ENCODE measurements at regions not wholly inside any gene's neighbourhood (a gene's known extent, or its start where the extent isn't known, plus 50 kb on each side); places are given as distances from the start of the nearest gene placed in this dataset.

GRCh38 chr3:34066999-34067398 is 268.6 kb downstream of the PDCD6IP start (continued):
- TF ChIP-seq ZBTB11 (CRISPR knock-in tag; IDR thresholded peaks at IDR 0.05) (no peak), HDGF (IDR thresholded peaks at IDR 0.05) (no peak)

- BruUV-seq (replicated peaks): no TSS peak
- H3K4me1 ChIP-seq (ENCODE audit: control insufficient read depth, insufficient read depth, low read length): peaks cover 17% of the 10 kb centered on the region
- TF ChIP-seq IKZF2 (IDR thresholded peaks at IDR 0.05) (0 out of 4 replicates have a peak, but pooled peaks of 1 of the 2 experiments have one; percentile 24), ZNF592 (IDR thresholded peaks at IDR 0.05) (no peak), SREBF2 (IDR thresholded peaks at IDR 0.05; ENCODE audit: low read length) (no peak), MEF2B (IDR thresholded peaks at IDR 0.05; ENCODE audit: partially characterized antibody, poor library complexity, severe bottlenecking) (peak; percentile 84), USF1 (IDR thresholded peaks at IDR 0.05; ENCODE audit: borderline replicate concordance, extremely low read length, insufficient read depth, low read depth, low read length) (no peak), LARP7 (IDR thresholded peaks at IDR 0.05) (no peak), HDGF (IDR thresholded peaks at IDR 0.05) (no peak), RUNX3 (IDR thresholded peaks at IDR 0.05; ENCODE audit: low read length) (peak; percentile 59), BMI1 (IDR thresholded peaks at IDR 0.05; ENCODE audit: borderline replicate concordance) (0 out of 2 replicates have a peak, but pooled peaks have one; percentile 25), BHLHE40 (IDR thresholded peaks at IDR 0.05; ENCODE audit: borderline replicate concordance in 1 of 2, low read depth in 2 of 2, low read length in 1 of 2) (0 out of 4 replicates have a peak, but pooled peaks have one; percentile 18 to 24), ATF2 (IDR thresholded peaks at IDR 0.05; ENCODE audit: low read length) (peak; percentile 27; the same call in 1 of the 2 replicates)
Measured at GRCh38 chr3:34067536-34068051, 269.2 kb downstream of the PDCD6IP start.

More at GRCh38 chr3:34067536-34068051, 269.2 kb downstream of the PDCD6IP start:
- Histone ChIP-seq H3K4me2 (ENCODE audit: control insufficient read depth, insufficient read depth) (no peak overlapping the region), H3K27ac (ENCODE audit: control insufficient read depth, insufficient read depth) (no peak overlapping the region), H3K9me3 (replicated peaks; ENCODE audit: control insufficient read depth, insufficient read depth, low read length) (no peaks in the 10 kb centered on the region; the same call in 2 of the 3 replicates), H3K79me2 (ENCODE audit: control insufficient read depth, insufficient read depth, low read length) (no peaks in the 10 kb centered on the region), H3K27me3 (replicated peaks in 1 of 2; ENCODE audit: control insufficient read depth in 2 of 2, insufficient read depth in 2 of 2, low read length in 1 of 2) (no peaks in the 10 kb centered on the region), H2AFZ (ENCODE audit: control insufficient read depth, low read depth, low read length) (no peak overlapping the region), H3K4me3 (no peak overlapping the region), H4K20me1 (ENCODE audit: control insufficient read depth, insufficient read depth) (no peaks in the 10 kb centered on the region), H3K9ac (ENCODE audit: control insufficient read depth, insufficient read depth, low read length) (no peak overlapping the region), H3K36me3 (ENCODE audit: control insufficient read depth in 2 of 2, insufficient read depth in 2 of 2, low read length in 1 of 2) (no peaks in the 10 kb centered on the region)
- intact Hi-C loops (cut with micrococcal nuclease; ENCODE audit: unreplicated experiment) (no loop called here), in situ Hi-C loops (cut with MboI) (no loop called here)
- ChIA-PET SMC1A (ENCODE audit: uncharacterized antibody, unreplicated experiment) (interaction anchor here (1.4 to 1.9 kb wide), 3 partner anchors 8 to 193 kb away, joined by 4 to 5 read pairs (median 4); no protein-coding TSS in a partner anchor), POLR2A (interaction anchor here (1.0 kb wide), 1 partner anchor 49 kb away, joined by 3 read pairs; no protein-coding TSS in a partner anchor), CTCF (no interaction called here), RAD21 (ENCODE audit: unreplicated experiment) (no interaction called here)
- ATAC-seq: peak; percentile 52
- 22% methylated on average over 5 of the region's 5 CpGs for WGBS (ENCODE audit: insufficient coverage, insufficient replicate concordance, low lambda C conversion rate, missing lambda C conversion rate)
- DNase-seq (ENCODE audit: low read depth, low spot score): no peak
- no peak for FAIRE-seq
